Stimulated activated memory B cell treated with anti-CD40 and anti-IgM and Interleukin-4, amounts not matched to agents 10 μg/mL and 1 μg/mL and 100 μg/mL, for 72 hours (primary cell): ENCODE measurements at regions not wholly inside any gene's neighbourhood (a gene's known extent, or its start where the extent isn't known, plus 50 kb on each side); places are given as distances from the start of the nearest gene placed in this dataset.
A peak's percentile ranks its signal among the peaks of the same experiment; 100 is the strongest.

Experiments used
- ATAC-seq: fragments of 150-1000 bp; cut with Tn5 transposase; 2 replicates; pipeline ENCODE4 v1.10.0; 2021
- H3K27ac Mint-ChIP-seq: one replicate; pipeline ENCODE4 v1.8.0; 2022; ENCODE audit warnings: mild to moderate bottlenecking, mixed read lengths
- H3K27me3 Mint-ChIP-seq: one replicate; pipeline ENCODE4 v1.8.0; 2022; ENCODE audit warnings: mixed read lengths
- H3K36me3 Mint-ChIP-seq: one replicate; pipeline ENCODE4 v1.8.0; 2022; ENCODE audit warnings: mixed read lengths
- H3K4me1 Mint-ChIP-seq: one replicate; pipeline ENCODE4 v1.8.0; 2022; ENCODE audit warnings: mixed read lengths
- H3K4me3 Mint-ChIP-seq: one replicate; pipeline ENCODE4 v1.8.0; 2022; ENCODE audit warnings: mild to moderate bottlenecking, moderate library complexity, mixed read lengths
- H3K9me3 Mint-ChIP-seq: one replicate; pipeline ENCODE4 v1.8.0; 2022; ENCODE audit warnings: mixed read lengths

DNA sequence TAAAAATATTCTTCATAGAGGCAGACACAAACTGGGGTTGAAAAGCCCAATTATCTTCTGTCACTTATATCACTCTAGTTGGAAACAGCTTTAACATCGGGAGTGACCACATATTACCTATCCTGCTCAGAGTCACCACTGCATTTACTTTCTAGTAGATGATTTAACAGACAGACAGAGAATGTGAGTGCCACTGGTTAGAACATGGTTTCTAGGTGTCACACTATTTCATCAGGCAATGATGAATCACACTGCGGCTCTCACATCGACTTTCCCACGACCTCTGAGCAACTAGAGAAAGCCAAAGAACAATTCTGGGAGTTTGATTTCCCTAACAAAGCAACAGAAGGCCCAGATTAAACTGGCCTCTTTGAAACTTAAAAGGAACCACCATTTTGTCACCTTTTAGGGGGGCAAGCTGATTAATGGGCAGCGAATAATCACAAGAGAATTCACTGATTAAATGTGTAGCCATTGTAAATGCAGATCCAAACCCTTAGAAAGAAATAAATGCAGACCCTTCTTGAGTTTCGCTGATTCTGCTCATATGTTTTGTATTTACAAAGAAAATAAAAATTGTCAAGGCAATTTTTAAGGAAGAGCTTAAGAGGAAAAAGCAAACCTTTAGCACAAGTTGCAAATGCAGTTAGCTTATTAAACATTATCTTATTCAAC is 112.6 kb upstream of the KBTBD8 start:
- Mint-ChIP-seq H3K27ac (no peak overlapping the region), H3K27me3 (no peaks in the 10 kb centered on the region), H3K36me3 (no peaks in the 10 kb centered on the region), H3K4me1 (no peaks in the 10 kb centered on the region), H3K9me3 (peaks cover 8% of the 10 kb centered on the region), H3K4me3 (no peak overlapping the region)
- ATAC-seq: no peak

DNA sequence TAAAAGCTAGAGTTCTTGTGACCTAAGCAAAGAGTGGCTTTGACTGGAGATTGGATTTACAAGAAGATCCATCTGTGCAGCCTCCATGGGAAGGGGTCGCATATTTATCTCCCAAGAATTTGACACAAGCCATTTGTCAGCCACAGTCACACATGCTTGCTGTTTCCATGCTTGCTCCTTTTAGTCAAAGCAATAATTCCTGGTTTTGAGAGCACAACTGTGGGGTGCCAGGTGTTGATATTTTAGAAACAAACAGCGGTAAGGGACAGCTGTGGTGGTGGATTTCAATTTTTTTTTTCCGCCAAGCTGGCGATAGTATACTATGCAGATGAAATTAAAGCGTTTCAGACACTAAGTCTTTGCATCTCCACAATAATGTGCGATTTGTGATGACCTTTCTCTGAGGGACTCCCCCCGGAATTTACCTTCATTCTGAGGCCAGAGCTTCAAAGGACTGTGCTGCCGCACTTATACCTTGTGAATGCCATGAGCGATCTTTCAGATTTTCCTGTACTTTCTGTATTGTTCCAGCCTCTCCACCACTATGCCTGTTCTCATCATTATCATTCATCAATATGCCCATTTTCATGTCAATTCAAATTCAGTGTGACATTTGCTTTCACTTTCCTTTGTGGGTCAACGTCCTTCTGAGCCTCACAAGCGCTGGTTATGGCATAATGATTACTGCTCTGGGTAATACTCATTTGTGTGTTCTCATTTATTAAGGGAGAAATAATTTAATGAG is 108.2 kb upstream of the KBTBD8 start:
- no peak overlapping the region for H3K4me3 Mint-ChIP-seq
- H3K4me1 Mint-ChIP-seq: no peaks in the 10 kb centered on the region
- no peak overlapping the region for H3K27ac Mint-ChIP-seq
- no peaks in the 10 kb centered on the region for H3K27me3 Mint-ChIP-seq
- H3K9me3 Mint-ChIP-seq: peaks cover 6% of the 10 kb centered on the region
- no peaks in the 10 kb centered on the region for H3K36me3 Mint-ChIP-seq
- no peak for ATAC-seq

DNA sequence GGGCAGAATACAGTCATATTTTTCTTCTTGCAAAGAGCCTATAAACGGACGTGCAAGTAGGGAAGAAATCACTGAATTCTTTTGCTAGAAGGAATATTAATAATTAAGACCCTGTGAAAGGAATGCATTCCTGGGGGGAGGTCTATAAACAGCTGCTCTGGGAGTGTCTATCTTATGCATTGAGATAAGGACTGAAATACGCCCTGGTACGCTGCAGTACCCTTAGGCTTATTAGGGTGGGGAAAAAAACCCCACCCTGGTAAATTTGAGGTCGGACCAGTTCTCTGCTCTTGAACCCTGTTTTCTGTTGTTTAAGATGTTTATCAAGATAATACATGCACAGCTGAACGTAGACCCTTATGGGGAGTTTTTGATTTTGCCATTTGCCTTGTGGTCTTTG is 100.0 kb upstream of the KBTBD8 start:
- no peaks in the 10 kb centered on the region for H3K27me3 Mint-ChIP-seq
- peaks cover 9% of the 10 kb centered on the region for H3K36me3 Mint-ChIP-seq
- H3K27ac Mint-ChIP-seq: no peak overlapping the region
- H3K4me1 Mint-ChIP-seq: no peaks in the 10 kb centered on the region
- no peak overlapping the region for H3K4me3 Mint-ChIP-seq
- H3K9me3 Mint-ChIP-seq: peaks cover 38% of the 10 kb centered on the region
- no peak for ATAC-seq

DNA sequence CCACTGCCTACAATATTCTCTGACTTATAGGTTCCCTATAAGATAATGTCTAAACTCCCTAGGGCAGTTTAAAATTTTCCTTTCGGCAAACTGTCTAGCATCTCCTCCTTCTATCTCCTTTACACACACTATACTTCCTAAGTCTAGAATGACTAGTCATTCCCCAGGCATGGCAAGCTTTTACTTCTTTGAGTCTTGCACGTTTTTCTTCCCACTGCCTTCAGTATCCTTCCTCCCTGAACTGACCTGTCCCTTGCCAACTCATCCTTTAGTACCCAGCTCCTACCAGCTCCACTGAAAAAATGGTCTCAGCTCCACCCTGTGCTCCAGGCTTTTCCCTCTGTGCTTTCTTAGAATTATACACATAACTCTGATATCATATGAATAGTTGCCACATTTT is 93.8 kb upstream of the KBTBD8 start:
- Mint-ChIP-seq H3K4me3 (no peak overlapping the region), H3K27ac (no peak overlapping the region), H3K27me3 (peaks cover 9% of the 10 kb centered on the region), H3K4me1 (no peaks in the 10 kb centered on the region), H3K9me3 (peaks cover 17% of the 10 kb centered on the region), H3K36me3 (no peaks in the 10 kb centered on the region)
- ATAC-seq: no peak

DNA sequence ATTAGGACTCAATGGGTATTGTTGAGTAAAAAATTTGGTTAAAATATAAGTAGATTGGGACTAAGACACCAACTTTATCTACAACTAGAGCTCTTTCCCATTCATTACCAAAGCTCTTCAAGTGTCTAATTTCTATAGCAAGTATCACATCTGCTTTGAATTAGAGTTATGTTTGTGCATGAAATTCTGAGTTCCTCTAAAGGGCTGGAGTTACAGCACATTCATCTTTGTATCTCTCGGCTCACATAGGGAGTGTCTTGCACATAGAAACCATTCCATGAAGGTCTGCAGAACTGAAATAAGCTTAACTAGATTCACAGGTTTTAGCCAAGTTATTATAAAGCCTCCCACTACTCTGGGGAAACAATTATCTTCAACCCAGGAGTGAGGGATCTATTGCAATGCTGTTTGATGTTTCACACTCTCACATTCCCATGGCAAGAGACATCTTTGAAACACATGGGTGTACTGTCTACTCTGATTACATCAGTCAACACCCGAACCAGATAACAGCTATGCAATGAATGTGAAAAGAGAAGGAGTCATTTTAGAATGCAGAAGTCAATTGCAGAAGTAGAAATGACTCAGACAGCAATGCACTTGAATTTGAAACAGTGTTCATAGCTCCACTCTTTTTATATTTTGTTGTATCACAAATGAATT is 93.1 kb upstream of the KBTBD8 start:
- peaks cover 9% of the 10 kb centered on the region for H3K27me3 Mint-ChIP-seq
- no peaks in the 10 kb centered on the region for H3K4me1 Mint-ChIP-seq
- no peak overlapping the region for H3K27ac Mint-ChIP-seq
- H3K36me3 Mint-ChIP-seq: no peaks in the 10 kb centered on the region
- no peak overlapping the region for H3K4me3 Mint-ChIP-seq
- H3K9me3 Mint-ChIP-seq: peaks cover 14% of the 10 kb centered on the region
- peak; percentile 48 for ATAC-seq

DNA sequence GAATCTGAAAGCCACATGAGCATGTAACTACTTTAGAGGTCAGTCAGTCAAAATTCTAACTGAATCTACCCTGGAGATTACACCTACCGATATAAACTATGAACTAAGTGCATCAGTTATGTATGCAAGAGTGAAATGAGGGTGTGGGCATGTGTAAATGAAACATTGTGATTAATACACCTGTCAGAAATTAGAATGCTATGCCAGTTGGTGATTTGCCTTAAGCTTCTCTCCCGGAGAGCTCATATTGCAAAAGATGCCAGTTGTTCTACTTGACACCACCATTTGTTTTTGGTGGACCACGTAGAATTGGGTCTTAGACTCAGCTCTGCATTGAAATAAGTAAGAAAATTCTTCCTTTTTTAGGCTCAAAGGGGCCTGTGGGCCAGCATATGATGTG is 91.0 kb upstream of the KBTBD8 start:
- ATAC-seq: no peak
- no peaks in the 10 kb centered on the region for H3K4me1 Mint-ChIP-seq
- H3K9me3 Mint-ChIP-seq: peaks cover 5% of the 10 kb centered on the region
- H3K27me3 Mint-ChIP-seq: peaks cover 9% of the 10 kb centered on the region
- H3K36me3 Mint-ChIP-seq: peaks cover 5% of the 10 kb centered on the region
- H3K4me3 Mint-ChIP-seq: no peak overlapping the region
- H3K27ac Mint-ChIP-seq: no peak overlapping the region

DNA sequence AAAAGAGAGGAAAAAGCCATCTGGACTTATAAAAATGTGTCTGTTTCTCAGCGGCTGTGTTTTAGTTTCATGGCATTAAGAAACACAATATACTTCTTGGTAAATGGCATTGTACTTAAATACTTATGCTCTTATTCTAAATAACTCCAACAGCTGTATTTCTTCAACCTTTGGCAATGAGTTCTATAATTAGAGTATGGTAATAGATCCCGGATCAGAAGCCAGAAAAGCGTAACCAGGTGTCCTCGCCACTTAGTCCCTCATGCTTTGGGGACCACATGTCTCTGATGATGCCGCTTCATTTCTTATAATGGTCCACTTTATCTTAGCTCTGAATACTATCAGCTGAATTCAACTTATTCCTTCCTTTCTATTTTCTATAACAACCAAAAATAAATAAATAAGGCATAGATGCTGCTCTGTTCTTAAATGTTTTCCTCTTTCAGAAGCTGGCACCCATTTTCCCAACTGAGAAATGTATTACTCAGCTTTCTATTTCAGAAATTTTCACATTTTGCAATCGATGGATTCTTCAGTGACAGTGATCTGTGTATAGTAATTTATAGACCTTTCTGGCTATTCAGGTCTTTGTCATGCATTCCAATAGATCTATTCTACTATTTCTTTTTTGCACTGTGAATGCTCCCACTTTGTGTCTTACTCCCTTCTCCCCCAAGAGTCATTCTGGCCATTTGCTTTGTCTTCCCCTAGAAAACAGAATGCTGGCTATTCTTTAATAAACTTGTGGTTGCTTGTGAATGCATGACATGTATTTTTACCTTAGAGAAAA is 87.6 kb upstream of the KBTBD8 start:
- peaks cover 9% of the 10 kb centered on the region for H3K27me3 Mint-ChIP-seq
- peaks cover 10% of the 10 kb centered on the region for H3K9me3 Mint-ChIP-seq
- no peak overlapping the region for H3K27ac Mint-ChIP-seq
- no peak overlapping the region for H3K4me3 Mint-ChIP-seq
- ATAC-seq: no peak
- peaks cover 5% of the 10 kb centered on the region for H3K36me3 Mint-ChIP-seq
- no peaks in the 10 kb centered on the region for H3K4me1 Mint-ChIP-seq

DNA sequence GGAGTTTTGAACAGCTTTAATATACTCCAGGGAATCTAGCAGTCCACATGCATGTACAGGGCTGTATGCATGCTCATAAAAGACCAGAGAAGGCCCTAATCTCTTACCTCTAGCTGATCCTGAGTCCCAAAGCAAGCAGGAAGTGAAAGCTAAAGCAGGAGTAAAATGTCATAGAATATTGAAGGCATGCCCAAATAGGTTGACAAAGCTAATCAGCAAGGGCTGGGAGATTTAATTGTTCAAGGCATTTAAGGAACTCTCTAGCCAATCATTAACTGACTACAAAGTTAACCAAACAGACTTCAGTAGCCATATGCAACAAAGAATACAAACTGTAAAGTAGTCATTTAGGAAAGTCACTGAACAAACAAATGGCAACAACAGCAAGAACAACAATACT is 85.8 kb upstream of the KBTBD8 start:
- no peak for ATAC-seq
- Mint-ChIP-seq H3K4me1 (no peaks in the 10 kb centered on the region), H3K9me3 (peaks cover 14% of the 10 kb centered on the region), H3K27ac (no peak overlapping the region), H3K4me3 (no peak overlapping the region), H3K27me3 (no peaks in the 10 kb centered on the region), H3K36me3 (peaks cover 11% of the 10 kb centered on the region)

DNA sequence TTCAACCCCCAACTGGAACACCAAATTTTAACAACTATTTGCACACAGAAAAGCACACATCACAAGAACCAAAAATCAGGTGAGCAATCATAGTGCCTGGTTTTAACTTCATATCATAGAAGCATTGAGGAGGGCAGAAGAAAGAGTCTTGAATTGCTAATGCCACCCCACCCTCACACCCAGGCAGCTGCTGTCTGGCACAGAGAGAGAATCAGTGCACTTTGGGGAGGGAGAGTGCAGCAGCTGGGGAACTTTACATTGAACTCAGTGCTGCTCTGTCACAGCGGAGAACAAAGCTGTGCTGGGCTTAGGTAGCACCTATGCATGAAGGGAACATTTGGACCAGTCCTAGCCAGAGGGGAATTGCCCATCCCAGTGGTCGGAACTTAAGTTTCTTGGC is 76.0 kb upstream of the KBTBD8 start:
- Mint-ChIP-seq H3K27me3 (peaks cover 9% of the 10 kb centered on the region), H3K4me3 (no peak overlapping the region), H3K27ac (no peak overlapping the region), H3K36me3 (no peaks in the 10 kb centered on the region), H3K4me1 (no peaks in the 10 kb centered on the region), H3K9me3 (peaks cover 9% of the 10 kb centered on the region)
- no peak for ATAC-seq

DNA sequence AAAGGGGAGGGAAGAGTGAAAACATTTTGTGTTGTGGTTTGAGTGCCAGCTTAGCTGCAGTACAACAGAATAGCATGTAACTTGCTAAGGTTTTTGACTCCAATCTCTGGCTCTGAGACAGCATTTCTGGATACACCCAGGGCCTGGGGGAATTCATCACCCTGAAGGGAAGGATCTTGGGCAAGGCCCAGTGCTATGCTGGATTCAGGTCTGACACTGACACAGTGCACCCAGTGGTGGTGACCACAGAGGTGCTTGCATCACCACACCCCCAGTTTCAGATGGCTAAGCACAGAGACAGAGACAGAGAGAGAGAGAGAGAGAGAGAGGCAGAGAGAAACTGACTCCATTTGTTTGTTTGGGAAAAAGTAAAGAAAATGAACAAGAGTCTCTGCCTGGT is 74.1 kb upstream of the KBTBD8 start:
- no peak overlapping the region for H3K27ac Mint-ChIP-seq
- no peak for ATAC-seq
- H3K36me3 Mint-ChIP-seq: no peaks in the 10 kb centered on the region
- no peak overlapping the region for H3K4me3 Mint-ChIP-seq
- H3K9me3 Mint-ChIP-seq: peaks cover 9% of the 10 kb centered on the region
- no peaks in the 10 kb centered on the region for H3K4me1 Mint-ChIP-seq
- peaks cover 9% of the 10 kb centered on the region for H3K27me3 Mint-ChIP-seq

DNA sequence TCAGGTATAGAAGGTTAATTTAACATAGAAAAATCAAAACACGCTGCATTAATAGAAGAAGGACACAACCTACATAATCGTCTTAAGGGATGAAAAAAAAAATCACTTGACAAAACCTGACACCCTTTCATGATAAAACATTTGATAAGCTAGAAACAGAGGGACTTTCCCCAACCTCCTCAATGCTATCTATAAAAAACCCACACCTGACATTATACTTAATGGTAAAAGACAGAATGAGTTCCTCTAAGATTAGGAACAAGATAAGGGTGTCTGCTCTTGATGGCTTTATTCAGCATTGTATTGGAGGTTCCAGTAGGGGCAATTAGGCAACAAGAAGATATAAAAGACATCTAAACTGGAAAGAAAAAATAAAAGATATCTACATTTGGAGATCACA is 69.9 kb upstream of the KBTBD8 start:
- Mint-ChIP-seq H3K4me1 (no peaks in the 10 kb centered on the region), H3K9me3 (no peaks in the 10 kb centered on the region), H3K27ac (no peak overlapping the region), H3K27me3 (peaks cover 9% of the 10 kb centered on the region), H3K36me3 (no peaks in the 10 kb centered on the region), H3K4me3 (no peak overlapping the region)
- ATAC-seq: no peak

DNA sequence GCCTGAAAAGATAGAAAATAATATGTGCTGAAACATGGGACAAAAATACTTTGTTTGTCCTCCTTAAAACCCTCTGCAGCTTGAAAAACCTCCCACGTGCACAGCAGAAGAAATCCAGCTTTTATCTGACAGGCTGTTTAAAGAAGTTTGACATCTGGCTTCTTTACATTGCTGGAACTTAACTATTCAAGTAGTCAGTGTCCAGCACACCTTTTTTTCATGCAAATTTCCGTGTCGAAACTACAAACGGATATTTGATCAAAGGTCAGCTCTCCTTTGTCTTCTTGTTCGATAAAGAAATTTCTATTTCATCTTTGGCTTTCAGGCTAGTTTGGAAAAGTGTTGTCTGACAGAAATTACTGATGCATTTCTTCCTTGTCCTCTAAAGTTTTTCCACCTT is 66.8 kb upstream of the KBTBD8 start:
- Mint-ChIP-seq H3K9me3 (no peaks in the 10 kb centered on the region), H3K27me3 (no peaks in the 10 kb centered on the region), H3K4me1 (peaks cover 6% of the 10 kb centered on the region), H3K36me3 (no peaks in the 10 kb centered on the region), H3K4me3 (no peak overlapping the region), H3K27ac (no peak overlapping the region)
- ATAC-seq: no peak

DNA sequence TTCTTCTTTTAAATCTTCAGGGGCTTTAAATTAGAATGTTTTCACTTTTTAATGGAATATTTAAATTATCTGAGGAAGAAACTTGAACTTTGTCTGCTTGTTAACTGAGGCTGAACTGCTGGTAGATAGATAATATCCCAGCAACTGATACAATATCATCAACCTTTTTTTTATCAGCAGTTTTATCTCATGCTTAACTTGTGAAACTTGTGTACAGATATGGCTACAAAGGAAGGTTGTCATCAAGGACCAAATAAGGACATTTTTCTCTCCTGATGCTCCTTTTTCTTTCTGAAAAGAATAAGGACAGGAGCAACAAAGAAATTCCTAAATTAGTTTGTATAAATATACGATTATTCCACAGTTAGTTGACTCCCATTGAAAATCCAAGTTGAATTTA is 66.4 kb upstream of the KBTBD8 start:
- ATAC-seq: no peak
- no peak overlapping the region for H3K27ac Mint-ChIP-seq
- no peaks in the 10 kb centered on the region for H3K9me3 Mint-ChIP-seq

DNA sequence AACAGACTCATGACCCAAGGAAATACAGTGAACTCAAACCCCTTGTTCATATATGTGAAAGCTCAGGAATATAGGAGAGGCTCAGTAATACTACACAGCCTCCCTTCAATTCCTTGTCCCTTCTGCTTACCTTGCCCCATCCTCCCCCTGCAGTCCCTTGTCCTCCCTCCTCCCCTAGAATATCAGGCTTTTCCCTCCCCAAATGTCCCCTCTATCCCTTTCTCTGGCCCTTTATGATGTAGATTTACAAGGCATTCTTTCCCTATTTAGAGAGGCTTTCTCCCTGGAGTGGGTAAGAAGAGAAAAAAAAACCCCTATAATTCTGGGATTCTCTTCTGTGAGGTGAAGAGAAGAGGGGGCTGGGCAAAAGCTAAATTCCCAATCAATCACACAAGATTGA is 64.9 kb upstream of the KBTBD8 start:
- no peaks in the 10 kb centered on the region for H3K9me3 Mint-ChIP-seq
- H3K4me3 Mint-ChIP-seq: no peak overlapping the region
- no peaks in the 10 kb centered on the region for H3K36me3 Mint-ChIP-seq
- no peaks in the 10 kb centered on the region for H3K27me3 Mint-ChIP-seq
- no peak for ATAC-seq
- H3K4me1 Mint-ChIP-seq: peaks cover 6% of the 10 kb centered on the region
- no peak overlapping the region for H3K27ac Mint-ChIP-seq

More for the DNA sequence above, 66.4 kb upstream of the KBTBD8 start:
- H3K27me3 Mint-ChIP-seq: no peaks in the 10 kb centered on the region
- H3K4me1 Mint-ChIP-seq: peaks cover 6% of the 10 kb centered on the region
- no peaks in the 10 kb centered on the region for H3K36me3 Mint-ChIP-seq
- no peak overlapping the region for H3K4me3 Mint-ChIP-seq

DNA sequence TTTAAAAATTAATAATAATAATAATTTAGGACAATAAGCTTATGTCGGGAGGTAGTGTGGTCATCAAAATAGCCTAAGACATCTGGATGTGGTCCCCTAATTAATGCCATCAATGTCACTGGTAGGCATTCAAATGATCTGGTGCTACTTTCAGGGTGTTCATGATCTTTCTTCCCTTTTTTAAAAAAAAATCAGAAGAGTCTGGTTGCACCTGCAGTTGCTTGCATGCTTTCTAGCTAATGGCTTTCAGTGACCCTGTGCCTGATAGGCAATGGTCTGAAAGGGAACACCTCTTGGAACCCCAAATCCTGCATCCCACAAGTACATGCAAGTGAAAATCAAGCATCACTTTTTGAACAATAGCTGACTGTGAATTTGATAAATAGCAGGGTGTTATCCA is 64.1 kb upstream of the KBTBD8 start:
- H3K27me3 Mint-ChIP-seq: no peaks in the 10 kb centered on the region
- H3K27ac Mint-ChIP-seq: no peak overlapping the region
- H3K4me1 Mint-ChIP-seq: peaks cover 6% of the 10 kb centered on the region
- no peaks in the 10 kb centered on the region for H3K9me3 Mint-ChIP-seq
- no peak for ATAC-seq
- no peaks in the 10 kb centered on the region for H3K36me3 Mint-ChIP-seq
- H3K4me3 Mint-ChIP-seq: no peak overlapping the region
